Thyroid gland (tissue), 4 donors: ENCODE measurements at regions not wholly inside any gene's neighbourhood (a gene's known extent, or its start where the extent isn't known, plus 50 kb on each side); places are given as distances from the start of the nearest gene placed in this dataset.
"Not testable (repeated sequence)": the region's sequence is repeated elsewhere in the genome, so short reads cannot be mapped to it uniquely, and the experiment has no call there.

Experiments
- CTCF ChIP-seq, 6 experiments: fragments of 200-600 bp in 3 of 6; fragments of 450-650 bp in 3 of 6; sonication (generic) in 3 of 6; IDR thresholded peaks; one replicate each; pipeline ENCODE4 v1.5.1; 2016 to 2019; ENCODE audit warnings: antibody characterized with exemption in 6 of 6, mild to moderate bottlenecking in 2 of 6, inconsistent platforms in 1 of 6, moderate library complexity in 1 of 6
- POLR2A ChIP-seq, 2 donors: fragments of 450-650 bp; IDR thresholded peaks; one replicate each; pipeline ENCODE4 v1.6.1; 2017; ENCODE audit warnings: antibody characterized with exemption in 2 of 2, mild to moderate bottlenecking in 2 of 2, moderate library complexity in 1 of 2

- not testable (repeated sequence) for TF ChIP-seq POLR2A (IDR thresholded peaks at IDR 0.05)
- peak; percentile 10 to 87 (median 68) for TF ChIP-seq CTCF (IDR thresholded peaks at IDR 0.05)
These were observed 65.6 kb upstream of the CLEC6A start for GRCh38 chr12:8390001-8390777.
